Upper lobe of left lung (tissue), 4 donors: ENCODE measurements at regions not wholly inside any gene's neighbourhood (a gene's known extent, or its start where the extent isn't known, plus 50 kb on each side); places are given as distances from the start of the nearest gene placed in this dataset.
"Not testable (repeated sequence)": the region's sequence is repeated elsewhere in the genome, so short reads cannot be mapped to it uniquely, and the experiment has no call there.

Source experiments
- POLR2A ChIP-seq, 4 donors: fragments of 450-650 bp; IDR thresholded peaks; one replicate each; pipeline ENCODE4 v1.5.1; 2016 to 2017; ENCODE audit warnings: antibody characterized with exemption in 4 of 4, mild to moderate bottlenecking in 2 of 4
- TF ChIP-seq, protein P1 (sequence below), 6 experiments: fragments of 450-650 bp in 4 of 6; fragments of 200-600 bp in 2 of 6; sonication (generic) in 2 of 6; IDR thresholded peaks; one replicate each; pipeline ENCODE4 v1.5.1; 2016 to 2019; ENCODE audit warnings: antibody characterized with exemption in 6 of 6

GRCh38 chr15:30792843-30793242, 110.9 kb upstream of the FAN1 start:
- TF ChIP-seq, protein P1, sequence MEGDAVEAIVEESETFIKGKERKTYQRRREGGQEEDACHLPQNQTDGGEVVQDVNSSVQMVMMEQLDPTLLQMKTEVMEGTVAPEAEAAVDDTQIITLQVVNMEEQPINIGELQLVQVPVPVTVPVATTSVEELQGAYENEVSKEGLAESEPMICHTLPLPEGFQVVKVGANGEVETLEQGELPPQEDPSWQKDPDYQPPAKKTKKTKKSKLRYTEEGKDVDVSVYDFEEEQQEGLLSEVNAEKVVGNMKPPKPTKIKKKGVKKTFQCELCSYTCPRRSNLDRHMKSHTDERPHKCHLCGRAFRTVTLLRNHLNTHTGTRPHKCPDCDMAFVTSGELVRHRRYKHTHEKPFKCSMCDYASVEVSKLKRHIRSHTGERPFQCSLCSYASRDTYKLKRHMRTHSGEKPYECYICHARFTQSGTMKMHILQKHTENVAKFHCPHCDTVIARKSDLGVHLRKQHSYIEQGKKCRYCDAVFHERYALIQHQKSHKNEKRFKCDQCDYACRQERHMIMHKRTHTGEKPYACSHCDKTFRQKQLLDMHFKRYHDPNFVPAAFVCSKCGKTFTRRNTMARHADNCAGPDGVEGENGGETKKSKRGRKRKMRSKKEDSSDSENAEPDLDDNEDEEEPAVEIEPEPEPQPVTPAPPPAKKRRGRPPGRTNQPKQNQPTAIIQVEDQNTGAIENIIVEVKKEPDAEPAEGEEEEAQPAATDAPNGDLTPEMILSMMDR (IDR thresholded peaks at IDR 0.05), result not testable (repeated sequence)
- not testable (repeated sequence) for TF ChIP-seq POLR2A (IDR thresholded peaks at IDR 0.05)
